ENCODE measurements at regions not wholly inside any gene's neighbourhood (a gene's known extent, or its start where the extent isn't known, plus 50 kb on each side); places are given as distances from the start of the nearest gene placed in this dataset.

GRCh38 chr11:30735946-30736345, 149.8 kb upstream of the MPPED2 start:
- DNase-seq = no peak
- Histone ChIP-seq H3K27ac (no peak overlapping the region), H3K36me3 (no peaks in the 10 kb centered on the region), H3K27me3 (ENCODE audit: insufficient read depth, low read depth, severe bottlenecking) (no peaks in the 10 kb centered on the region), H3K4me3 (ENCODE audit: low read depth, low read length) (no peak overlapping the region), H3K9me3 (ENCODE audit: severe bottlenecking) (no peaks in the 10 kb centered on the region)
- TF ChIP-seq CTCF (IDR thresholded peaks at IDR 0.05; ENCODE audit: low read depth, low read length) = no peak

GRCh38 chr11:30733748-30734147, 147.6 kb upstream of the MPPED2 start:
- TF ChIP-seq CTCF (IDR thresholded peaks at IDR 0.05; ENCODE audit: low read depth, low read length) = no peak
- H3K36me3 ChIP-seq = no peaks in the 10 kb centered on the region
- no peak overlapping the region for H3K4me3 ChIP-seq (ENCODE audit: low read depth, low read length)
- DNase-seq = no peak
- no peaks in the 10 kb centered on the region for H3K9me3 ChIP-seq (ENCODE audit: severe bottlenecking)
- H3K27ac ChIP-seq = no peak overlapping the region
- no peaks in the 10 kb centered on the region for H3K27me3 ChIP-seq (ENCODE audit: insufficient read depth, low read depth, severe bottlenecking)

- Histone ChIP-seq H3K27me3 (ENCODE audit: insufficient read depth, low read depth, severe bottlenecking) (no peaks in the 10 kb centered on the region), H3K4me3 (ENCODE audit: low read depth, low read length) (no peak overlapping the region), H3K9me3 (ENCODE audit: severe bottlenecking) (no peaks in the 10 kb centered on the region), H3K36me3 (no peaks in the 10 kb centered on the region), H3K27ac (no peak overlapping the region)
- no peak for DNase-seq
- no peak for TF ChIP-seq CTCF (IDR thresholded peaks at IDR 0.05; ENCODE audit: low read depth, low read length)
These were observed 143.9 kb upstream of the MPPED2 start for GRCh38 chr11:30730011-30730410.

- H3K27ac ChIP-seq = no peak overlapping the region
- H3K4me3 ChIP-seq (ENCODE audit: low read depth, low read length) = no peak overlapping the region
- H3K36me3 ChIP-seq = no peaks in the 10 kb centered on the region
- no peak for DNase-seq
- TF ChIP-seq CTCF (IDR thresholded peaks at IDR 0.05; ENCODE audit: low read depth, low read length) = no peak
- H3K9me3 ChIP-seq (ENCODE audit: severe bottlenecking) = no peaks in the 10 kb centered on the region
- no peaks in the 10 kb centered on the region for H3K27me3 ChIP-seq (ENCODE audit: insufficient read depth, low read depth, severe bottlenecking)
These were observed 143.1 kb upstream of the MPPED2 start for GRCh38 chr11:30729187-30729713.

GRCh38 chr11:30725645-30726195, 139.6 kb upstream of the MPPED2 start:
- H3K36me3 ChIP-seq = no peaks in the 10 kb centered on the region
- no peak for TF ChIP-seq CTCF (IDR thresholded peaks at IDR 0.05; ENCODE audit: low read depth, low read length)
- no peak overlapping the region for H3K27ac ChIP-seq
- no peaks in the 10 kb centered on the region for H3K9me3 ChIP-seq (ENCODE audit: severe bottlenecking)
- H3K4me3 ChIP-seq (ENCODE audit: low read depth, low read length) = no peak overlapping the region
- no peaks in the 10 kb centered on the region for H3K27me3 ChIP-seq (ENCODE audit: insufficient read depth, low read depth, severe bottlenecking)
- no peak for DNase-seq

- no peak overlapping the region for H3K27ac ChIP-seq
- no peak for TF ChIP-seq CTCF (IDR thresholded peaks at IDR 0.05; ENCODE audit: low read depth, low read length)
- no peaks in the 10 kb centered on the region for H3K36me3 ChIP-seq
- no peaks in the 10 kb centered on the region for H3K27me3 ChIP-seq (ENCODE audit: insufficient read depth, low read depth, severe bottlenecking)
- no peaks in the 10 kb centered on the region for H3K9me3 ChIP-seq (ENCODE audit: severe bottlenecking)
- no peak for DNase-seq
- H3K4me3 ChIP-seq (ENCODE audit: low read depth, low read length) = no peak overlapping the region
These were observed 138.1 kb upstream of the MPPED2 start for GRCh38 chr11:30724274-30724673.

Data from WERI-Rb-1 (cell line).